Ascending aorta (tissue), 2 donors: ENCODE measurements at regions not wholly inside any gene's neighbourhood (a gene's known extent, or its start where the extent isn't known, plus 50 kb on each side); places are given as distances from the start of the nearest gene placed in this dataset.

ENCODE experiments used
- DNase-seq, 2 donors: peaks; one replicate each; pipeline ENCODE4 v3.0.0-alpha.2; 2019; ENCODE audit warnings: low spot score in 2 of 2
- H3K27ac ChIP-seq, 2 donors: fragments of 200-600 bp; sonication (generic); one replicate each; pipeline ENCODE4 v1.5.1; 2016 to 2017; ENCODE audit warnings: mild to moderate bottlenecking in 1 of 2
- H3K27me3 ChIP-seq: fragments of 200-600 bp; sonication (generic); one replicate; pipeline ENCODE4 v1.5.1; 2017
- H3K36me3 ChIP-seq, 2 donors: fragments of 200-600 bp; sonication (generic); one replicate each; pipeline ENCODE4 v1.5.1; 2016
- H3K4me1 ChIP-seq, 2 donors: fragments of 200-600 bp; sonication (generic); one replicate each; pipeline ENCODE4 v1.5.1; 2016 to 2017; ENCODE audit warnings: mild to moderate bottlenecking in 1 of 2
- H3K4me3 ChIP-seq, 2 donors: fragments of 200-600 bp; sonication (generic); one replicate each; pipeline ENCODE4 v1.5.1; 2016 to 2017; ENCODE audit warnings: mild to moderate bottlenecking in 1 of 2
- H3K9me3 ChIP-seq, 2 donors: fragments of 200-600 bp; sonication (generic); one replicate each; pipeline ENCODE4 v1.5.1; 2016
- intact Hi-C: fragments of 100-400 bp; cut with DNase I; formaldehyde crosslinking; loops from one replicate; pipeline ENCODE4 v1.15.1; 2023
- TF ChIP-seq, protein P1 (sequence below), 3 experiments: fragments of 200-600 bp in 2 of 3; fragments of 450-650 bp in 1 of 3; sonication (generic) in 2 of 3; IDR thresholded peaks; one replicate each; pipeline ENCODE4 v1.5.1; 2016 to 2019; ENCODE audit warnings: antibody characterized with exemption in 3 of 3, mild to moderate bottlenecking in 1 of 3, moderate library complexity in 1 of 3

DNA sequence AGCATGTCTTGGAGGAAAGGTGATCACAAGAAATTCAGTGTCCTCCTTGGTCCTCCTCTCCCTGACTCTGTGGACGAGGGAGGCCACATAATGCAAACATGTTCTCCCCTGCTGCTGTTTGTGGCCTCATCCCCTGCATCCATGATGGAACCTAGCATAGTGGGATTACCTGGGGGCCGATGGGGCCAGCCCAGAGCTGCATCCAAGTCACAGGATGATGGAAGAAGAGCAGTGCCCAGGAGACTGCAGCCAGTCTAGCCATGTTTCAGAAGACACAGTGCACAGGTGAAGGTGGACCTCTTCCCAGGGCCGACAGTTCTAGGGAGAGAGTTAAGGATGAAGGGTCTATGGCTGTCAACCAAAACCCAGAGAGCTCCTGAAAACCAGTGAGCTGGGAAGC lies 213.6 kb upstream of the B3GAT1 start:
- no peak overlapping the region for H3K27ac ChIP-seq
- no peaks in the 10 kb centered on the region for H3K9me3 ChIP-seq
- TF ChIP-seq, protein P1, sequence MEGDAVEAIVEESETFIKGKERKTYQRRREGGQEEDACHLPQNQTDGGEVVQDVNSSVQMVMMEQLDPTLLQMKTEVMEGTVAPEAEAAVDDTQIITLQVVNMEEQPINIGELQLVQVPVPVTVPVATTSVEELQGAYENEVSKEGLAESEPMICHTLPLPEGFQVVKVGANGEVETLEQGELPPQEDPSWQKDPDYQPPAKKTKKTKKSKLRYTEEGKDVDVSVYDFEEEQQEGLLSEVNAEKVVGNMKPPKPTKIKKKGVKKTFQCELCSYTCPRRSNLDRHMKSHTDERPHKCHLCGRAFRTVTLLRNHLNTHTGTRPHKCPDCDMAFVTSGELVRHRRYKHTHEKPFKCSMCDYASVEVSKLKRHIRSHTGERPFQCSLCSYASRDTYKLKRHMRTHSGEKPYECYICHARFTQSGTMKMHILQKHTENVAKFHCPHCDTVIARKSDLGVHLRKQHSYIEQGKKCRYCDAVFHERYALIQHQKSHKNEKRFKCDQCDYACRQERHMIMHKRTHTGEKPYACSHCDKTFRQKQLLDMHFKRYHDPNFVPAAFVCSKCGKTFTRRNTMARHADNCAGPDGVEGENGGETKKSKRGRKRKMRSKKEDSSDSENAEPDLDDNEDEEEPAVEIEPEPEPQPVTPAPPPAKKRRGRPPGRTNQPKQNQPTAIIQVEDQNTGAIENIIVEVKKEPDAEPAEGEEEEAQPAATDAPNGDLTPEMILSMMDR (IDR thresholded peaks at IDR 0.05), result no peak
- H3K36me3 ChIP-seq, result no peaks in the 10 kb centered on the region
- H3K27me3 ChIP-seq, result no peaks in the 10 kb centered on the region
- no peak for DNase-seq
- no peaks in the 10 kb centered on the region for H3K4me1 ChIP-seq
- intact Hi-C loops, result no loop called here
- no peak overlapping the region for H3K4me3 ChIP-seq

DNA sequence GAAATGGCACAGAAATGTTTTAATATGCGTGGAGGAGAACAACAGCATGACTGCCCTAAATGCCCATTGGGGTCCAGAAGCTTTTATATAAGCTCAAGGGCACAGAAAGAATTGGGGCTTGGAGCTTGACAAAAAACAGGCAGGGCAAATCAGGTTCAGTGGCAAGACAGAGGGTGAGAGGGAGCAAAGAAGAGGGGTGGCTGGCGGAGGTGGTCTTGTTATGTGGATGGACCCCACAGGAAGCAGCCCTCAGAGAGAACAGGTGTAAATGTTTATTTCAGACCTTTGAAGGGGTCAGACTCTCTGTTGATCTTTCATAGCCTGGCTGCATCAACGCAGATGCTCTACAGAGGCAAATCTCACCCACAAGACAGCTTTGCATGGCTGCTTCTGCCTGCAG lies 213.1 kb upstream of the B3GAT1 start:
- Histone ChIP-seq H3K27ac (no peak overlapping the region), H3K4me3 (no peak overlapping the region), H3K9me3 (no peaks in the 10 kb centered on the region), H3K36me3 (no peaks in the 10 kb centered on the region), H3K4me1 (no peaks in the 10 kb centered on the region), H3K27me3 (no peaks in the 10 kb centered on the region)
- intact Hi-C loops, result no loop called here
- no peak for DNase-seq
- TF ChIP-seq, protein P1 (IDR thresholded peaks at IDR 0.05), result no peak

DNA sequence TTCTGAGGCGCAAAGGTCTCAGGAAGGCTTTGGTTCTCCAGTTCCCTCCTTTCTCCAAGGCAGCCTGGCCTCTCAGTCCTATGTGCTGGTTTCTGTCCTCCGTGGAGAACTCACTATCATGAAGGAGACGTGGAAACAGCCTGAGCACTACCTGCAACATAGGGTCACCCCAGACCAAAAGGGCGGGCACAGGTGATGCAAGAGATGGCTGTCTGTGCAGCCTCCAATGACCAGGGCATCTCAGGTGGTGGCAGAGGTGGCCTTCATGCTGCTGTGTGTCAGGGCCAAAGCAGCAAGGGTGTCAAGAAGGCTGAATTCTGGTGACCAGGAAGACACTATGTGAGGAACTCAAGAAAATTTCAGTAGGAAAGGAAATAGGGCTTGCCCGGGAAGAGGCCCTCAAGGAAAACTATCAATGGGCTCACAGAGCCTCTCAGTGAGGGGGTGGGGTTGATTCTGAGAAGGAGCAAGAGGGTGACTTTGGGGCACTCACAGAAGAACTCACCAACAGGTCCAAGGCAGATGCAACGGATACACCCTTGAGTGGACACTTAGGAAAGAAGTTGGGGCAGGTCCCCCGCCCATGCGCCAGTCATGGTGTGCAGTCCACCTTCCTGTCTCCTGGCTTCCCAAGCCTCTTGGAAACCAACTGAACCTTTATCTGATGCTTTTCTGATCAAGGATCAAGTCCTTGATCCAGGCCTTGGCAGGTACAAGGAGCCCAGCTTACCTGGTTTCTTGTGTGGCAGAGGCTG lies 212.3 kb upstream of the B3GAT1 start:
- Histone ChIP-seq H3K27ac (no peak overlapping the region), H3K9me3 (no peaks in the 10 kb centered on the region), H3K4me3 (no peak overlapping the region), H3K36me3 (no peaks in the 10 kb centered on the region), H3K27me3 (no peaks in the 10 kb centered on the region), H3K4me1 (no peaks in the 10 kb centered on the region)
- intact Hi-C loops, result no loop called here
- no peak for DNase-seq
- TF ChIP-seq, protein P1 (IDR thresholded peaks at IDR 0.05), result no peak

DNA sequence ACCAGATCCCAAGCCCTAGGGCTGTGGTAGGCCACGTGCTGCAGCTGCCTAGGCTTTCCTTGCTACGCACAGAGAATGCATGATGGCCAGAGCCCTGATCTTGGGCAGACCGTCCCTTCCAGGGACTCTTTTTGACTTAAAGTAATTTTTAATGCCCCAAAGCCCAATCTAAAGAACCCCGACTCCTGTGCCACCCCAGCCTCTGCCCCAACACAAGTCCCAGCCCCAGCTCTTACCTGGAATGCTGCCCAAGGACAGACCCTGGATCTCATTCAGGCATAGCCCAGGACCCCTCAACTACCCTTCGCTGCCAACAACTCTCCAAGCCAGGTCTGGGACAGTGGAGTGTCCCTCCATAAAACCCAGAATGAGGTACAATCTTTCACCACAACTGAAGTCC lies 211.7 kb upstream of the B3GAT1 start:
- no peak for DNase-seq

GRCh38 chr11:134622458-134622857 lies 210.4 kb upstream of the B3GAT1 start:
- intact Hi-C loops, result no loop called here
- Histone ChIP-seq H3K4me3 (no peak overlapping the region), H3K36me3 (no peaks in the 10 kb centered on the region), H3K27me3 (no peaks in the 10 kb centered on the region), H3K4me1 (no peaks in the 10 kb centered on the region), H3K27ac (no peak overlapping the region), H3K9me3 (no peaks in the 10 kb centered on the region)
- DNase-seq, result no peak
- TF ChIP-seq, protein P1 (IDR thresholded peaks at IDR 0.05), result no peak

More for the DNA sequence above, 211.7 kb upstream of the B3GAT1 start:
- Histone ChIP-seq H3K9me3 (no peaks in the 10 kb centered on the region), H3K4me1 (no peaks in the 10 kb centered on the region), H3K36me3 (no peaks in the 10 kb centered on the region), H3K27ac (no peak overlapping the region), H3K27me3 (no peaks in the 10 kb centered on the region), H3K4me3 (no peak overlapping the region)
- intact Hi-C loops, result no loop called here
- TF ChIP-seq, protein P1 (IDR thresholded peaks at IDR 0.05), result no peak
